GM19468 (cell line): ENCODE measurements at regions not wholly inside any gene's neighbourhood (a gene's known extent, or its start where the extent isn't known, plus 50 kb on each side); places are given as distances from the start of the nearest gene placed in this dataset.
A peak's percentile ranks its signal among the peaks of the same experiment; 100 is the strongest.

Source experiments
- ATAC-seq: cut with Tn5 transposase; IDR thresholded peaks from one replicate; pipeline ENCODE4 v1.9.1; 2021; ENCODE audit warnings: mild to moderate bottlenecking, moderate library complexity, moderate number of reproducible peaks; ENCODE audit not compliant: unreplicated experiment; ENCODE audit errors: extremely low read depth

DNA sequence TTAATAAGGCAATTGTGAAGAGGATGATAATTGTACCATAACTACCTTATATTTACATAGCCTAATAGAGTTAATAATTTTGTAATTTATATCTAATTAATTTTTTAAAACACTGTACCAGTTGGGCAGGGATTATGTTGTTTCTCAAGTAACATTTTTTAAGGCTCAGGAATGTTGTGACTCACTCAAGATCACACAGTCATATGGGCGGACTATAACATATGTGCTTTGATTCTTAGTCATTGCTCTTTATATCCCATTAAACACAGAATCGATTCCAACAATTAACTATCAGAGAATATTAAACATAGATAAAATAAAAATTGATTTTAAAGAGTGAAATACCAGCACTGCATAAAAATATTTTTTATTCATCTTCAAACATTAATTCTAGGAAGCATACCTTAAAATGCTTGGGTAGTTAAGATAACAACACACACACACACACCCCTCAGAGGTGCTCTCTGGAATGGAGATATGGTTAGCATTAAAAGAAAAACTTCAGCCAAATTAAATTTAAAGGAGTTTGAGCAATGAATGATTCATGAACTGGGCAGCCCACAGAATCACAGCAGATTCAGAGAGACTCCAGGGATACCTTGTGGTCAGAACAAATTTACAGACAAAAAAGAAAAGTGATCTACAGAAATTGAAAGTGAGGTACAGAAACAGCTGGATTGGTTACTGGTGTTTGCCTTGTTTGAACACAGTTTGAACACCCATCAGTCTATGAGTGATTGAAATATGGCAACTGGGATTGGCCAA, 869.4 kb upstream of the ID2 start:
- ATAC-seq, result no peak

GRCh38 chr2:7813541-7814292, 868.1 kb upstream of the ID2 start:
- ATAC-seq, result no peak

DNA sequence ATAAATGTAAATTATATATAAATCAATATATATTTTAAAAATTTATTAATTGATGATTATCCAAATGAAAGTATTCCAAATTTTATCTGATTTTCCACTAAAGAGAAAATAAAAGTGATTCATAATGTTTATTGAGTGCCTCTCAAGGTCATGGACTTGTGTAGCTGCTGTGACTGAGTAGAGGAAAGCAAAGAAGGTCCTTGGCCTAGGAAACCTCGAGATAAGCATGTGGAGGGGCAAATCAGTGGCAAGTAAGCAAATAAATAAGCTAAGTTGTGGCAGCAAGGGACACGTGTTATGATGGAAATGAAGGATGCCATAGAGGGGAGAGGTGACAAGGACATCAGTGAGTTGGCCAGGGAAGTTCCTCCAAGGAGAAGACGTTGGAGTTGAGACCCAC, 866.1 kb upstream of the ID2 start:
- no peak for ATAC-seq

- no peak for ATAC-seq
Measured at GRCh38 chr2:7816233-7816632, 865.6 kb upstream of the ID2 start.

GRCh38 chr2:7816944-7817343, 864.9 kb upstream of the ID2 start:
- no peak for ATAC-seq

DNA sequence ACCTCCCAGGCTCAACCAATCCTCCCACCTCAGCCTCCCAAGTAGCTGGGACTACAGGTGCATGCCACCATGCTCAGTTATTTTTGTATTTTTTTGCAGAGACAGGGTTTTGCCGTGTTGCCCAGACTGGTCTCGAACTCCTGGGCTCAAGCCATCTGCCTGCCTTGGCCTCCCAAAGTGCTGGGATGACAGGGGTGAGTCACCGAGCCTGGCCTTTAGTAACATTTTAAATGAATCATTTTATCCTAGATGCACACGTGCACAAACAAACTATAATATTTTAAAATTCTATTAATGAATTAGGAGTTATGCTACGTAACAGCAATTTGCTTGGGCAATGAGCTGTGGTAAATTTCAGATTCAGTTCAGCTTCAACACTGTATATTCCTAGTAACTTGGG, 862.5 kb upstream of the ID2 start:
- ATAC-seq, result no peak

DNA sequence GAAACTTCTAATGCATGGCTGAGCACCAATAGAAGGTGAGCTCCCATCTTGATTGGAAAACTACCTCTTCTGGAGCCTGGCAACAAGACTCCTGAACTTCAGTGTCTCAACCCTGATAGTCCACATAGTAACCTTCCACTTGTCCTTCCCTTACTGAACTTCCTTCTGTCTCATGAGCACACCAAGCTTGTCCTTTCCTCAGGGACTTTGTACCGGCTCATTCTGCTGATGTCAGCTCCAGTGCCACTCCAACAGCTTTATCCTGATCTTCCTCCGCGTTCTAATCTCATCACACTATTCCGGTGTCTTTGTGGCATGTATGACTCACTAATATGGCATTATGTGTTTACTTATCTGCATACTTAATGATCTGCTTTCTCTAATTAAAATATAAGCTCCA, 862.0 kb upstream of the ID2 start:
- no peak for ATAC-seq

DNA sequence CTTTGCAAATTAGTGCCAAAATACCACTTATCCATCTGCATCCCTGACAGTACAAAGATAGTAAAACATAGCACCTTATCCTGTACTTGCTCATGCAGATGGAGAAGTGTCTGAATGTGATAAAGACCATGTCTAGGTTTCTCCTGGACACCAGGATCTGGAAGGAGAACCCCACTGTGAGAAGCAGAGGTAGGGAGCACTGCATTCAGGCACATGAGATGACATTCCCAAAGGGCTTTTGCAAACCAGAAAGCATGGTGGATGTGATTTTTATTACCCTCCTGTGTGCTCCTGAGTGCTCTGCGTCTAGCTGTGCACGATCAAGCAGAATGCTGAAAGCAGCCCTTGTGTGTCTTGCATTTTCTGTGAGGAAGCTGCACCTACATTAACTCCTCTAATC, 857.6 kb upstream of the ID2 start:
- ATAC-seq, result no peak

- ATAC-seq, result peak; percentile 52
Measured at GRCh38 chr2:7825591-7826312, 856.1 kb upstream of the ID2 start.

DNA sequence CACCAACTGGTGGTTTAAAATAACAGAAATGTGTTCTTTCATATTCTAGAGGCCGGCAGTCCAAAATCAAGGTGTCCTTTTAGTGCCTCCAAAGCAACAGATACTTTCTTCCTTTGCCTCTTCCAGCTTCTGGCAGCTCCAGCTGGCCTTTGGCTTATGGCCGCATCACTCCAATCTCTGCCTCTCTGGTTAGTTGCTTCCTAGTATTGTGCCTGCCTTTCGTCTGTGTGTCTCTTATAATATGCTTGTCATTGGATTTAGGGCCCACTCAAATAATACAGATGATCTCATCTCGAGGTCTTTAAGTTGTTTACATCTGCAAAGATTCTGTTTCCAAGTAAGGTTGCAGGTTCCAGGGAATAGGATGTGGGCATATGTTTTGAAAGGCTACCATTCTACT, 855.2 kb upstream of the ID2 start:
- no peak for ATAC-seq

- ATAC-seq, result no peak
Measured at GRCh38 chr2:7829241-7829640, 852.6 kb upstream of the ID2 start.

DNA sequence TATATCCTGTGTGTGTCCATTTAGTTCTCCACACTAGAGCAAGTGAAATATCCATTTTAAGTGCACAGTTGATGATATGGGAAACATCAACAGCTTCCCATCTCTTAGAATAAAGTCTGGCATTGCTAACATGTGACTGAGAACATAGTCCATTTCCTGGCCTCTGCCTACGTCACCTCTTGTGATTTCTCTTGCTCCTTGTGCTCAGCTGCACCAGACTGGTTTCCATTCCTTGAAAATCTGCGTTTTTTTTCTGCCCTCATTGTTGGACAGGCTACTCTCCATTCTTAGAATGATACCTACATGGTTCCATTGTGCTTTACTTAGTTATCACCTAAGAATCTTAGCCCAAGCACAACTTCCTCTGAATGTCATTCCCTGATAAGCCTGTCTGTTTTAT, 851.2 kb upstream of the ID2 start:
- ATAC-seq, result no peak

GRCh38 chr2:7835151-7835550, 846.7 kb upstream of the ID2 start:
- no peak for ATAC-seq

DNA sequence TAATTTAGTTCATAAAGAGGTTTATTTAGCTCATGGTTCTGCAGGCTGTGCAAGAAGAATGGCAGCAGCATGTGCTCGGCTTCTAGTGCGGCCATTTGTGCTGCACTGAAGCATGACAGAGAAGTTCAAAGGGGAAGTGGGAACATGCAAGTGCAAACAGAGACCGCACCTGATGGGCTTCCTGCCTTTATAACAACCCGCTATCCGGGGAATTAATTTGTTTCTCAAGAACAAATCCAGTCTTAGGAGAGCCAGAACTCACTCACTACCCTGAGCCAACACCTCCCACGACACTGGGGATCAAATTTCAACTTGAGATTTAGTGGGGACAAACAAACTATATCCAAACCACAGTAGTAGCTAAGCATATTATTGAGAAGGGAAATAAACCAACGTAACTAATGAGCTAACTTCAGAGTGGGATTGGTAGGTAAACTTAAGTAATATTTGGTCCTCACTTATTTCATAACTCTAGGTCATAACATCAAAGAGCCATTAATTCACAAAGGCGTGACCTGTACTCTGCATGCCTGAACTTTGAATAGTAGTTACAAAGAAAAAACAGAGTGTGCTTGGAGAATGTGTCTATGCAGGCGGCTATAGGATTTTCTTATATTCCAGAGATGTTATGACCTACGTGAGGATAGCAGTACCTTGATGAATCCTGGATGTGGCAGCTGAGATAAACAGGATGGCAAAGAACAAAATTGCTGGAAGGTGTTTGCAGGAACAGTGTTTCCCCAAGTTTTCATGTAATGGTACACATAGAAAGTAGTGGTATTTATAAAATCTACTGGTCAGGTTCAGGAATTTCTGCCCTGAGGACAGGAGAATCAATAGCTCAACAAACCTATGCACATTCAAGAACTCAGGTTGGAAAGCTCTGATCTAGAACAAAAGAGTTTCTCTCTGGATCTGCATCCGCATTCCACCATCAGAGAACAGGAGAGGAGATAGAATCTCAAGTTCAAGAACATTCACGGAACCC, 845.9 kb upstream of the ID2 start:
- ATAC-seq, result peak; percentile 73

- ATAC-seq, result no peak
Measured at GRCh38 chr2:7837237-7837760, 844.6 kb upstream of the ID2 start.

DNA sequence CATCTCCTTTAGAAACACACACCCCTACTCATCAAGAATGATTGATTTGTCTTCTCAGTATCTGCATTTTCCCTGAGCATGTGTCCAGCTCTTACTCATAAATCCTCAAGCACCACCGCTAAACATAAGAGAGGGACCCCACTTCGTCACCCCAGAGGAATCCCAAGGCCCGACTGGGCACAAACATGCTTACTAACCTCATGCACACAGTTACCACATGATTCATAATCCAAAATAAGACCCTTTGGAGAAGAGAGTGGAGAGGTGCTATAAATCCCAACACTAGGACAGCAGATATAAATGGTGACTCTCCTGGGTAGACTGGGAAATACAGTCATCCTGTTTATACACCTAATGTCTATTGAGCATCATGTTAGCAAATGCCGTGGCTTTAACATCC, 843.2 kb upstream of the ID2 start:
- ATAC-seq, result no peak

- ATAC-seq, result no peak
Measured at GRCh38 chr2:7840651-7841380, 841.0 kb upstream of the ID2 start.

DNA sequence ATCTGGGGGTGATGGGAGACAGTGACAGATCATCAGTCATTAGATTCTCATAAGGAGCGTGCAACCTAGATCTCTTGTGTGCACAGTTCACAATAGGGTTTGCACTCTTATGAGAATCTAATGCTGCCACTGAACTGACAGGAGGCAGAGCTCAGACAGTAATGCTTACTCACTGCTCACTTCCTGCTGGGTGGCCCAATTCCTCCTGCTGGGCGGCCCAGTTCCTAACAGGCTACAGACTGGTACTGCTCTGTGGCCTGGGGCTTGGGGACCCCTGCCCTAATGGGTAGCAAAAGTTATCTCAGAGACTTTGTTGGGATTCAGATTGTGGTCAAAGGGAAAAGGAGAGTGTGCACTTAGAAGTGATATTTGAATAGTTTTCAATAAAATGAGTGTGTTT, 840.1 kb upstream of the ID2 start:
- ATAC-seq, result no peak

DNA sequence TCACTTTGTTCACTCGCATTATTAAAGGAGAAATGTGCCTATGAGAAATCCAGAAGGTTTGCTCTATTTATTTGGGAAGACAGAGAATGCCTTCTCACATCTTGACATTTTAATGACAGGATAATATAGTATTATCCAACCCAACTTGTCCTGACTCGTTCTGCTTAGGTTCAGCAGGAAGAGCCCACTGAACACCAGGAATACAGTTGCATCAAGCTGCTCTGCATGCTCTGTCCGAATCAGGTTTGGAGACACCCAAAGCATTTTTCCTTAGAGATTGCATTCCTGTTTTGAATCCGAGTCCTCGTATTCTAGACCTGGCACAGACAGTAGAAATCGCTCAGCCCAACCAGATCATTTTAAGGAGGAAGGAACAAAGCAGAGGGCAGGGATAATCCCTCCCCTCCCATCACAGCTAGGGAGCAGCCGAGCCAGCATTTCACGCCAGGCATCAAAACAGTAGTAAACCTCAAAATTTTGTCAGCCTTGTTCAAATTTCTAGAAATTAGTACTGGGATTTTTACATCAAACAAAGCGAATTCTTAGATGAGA, 837.4 kb upstream of the ID2 start:
- no peak for ATAC-seq
